ENCODE measurements at regions not wholly inside any gene's neighbourhood (a gene's known extent, or its start where the extent isn't known, plus 50 kb on each side); places are given as distances from the start of the nearest gene placed in this dataset.
"Not testable (repeated sequence)": the region's sequence is repeated elsewhere in the genome, so short reads cannot be mapped to it uniquely, and the experiment has no call there.

GRCh38 chr20:53652859-53653517 is 59.3 kb upstream of the ZNF217 start:
- ATAC-seq (no peak), DNase-seq (ENCODE audit: low spot score) (peak; percentile 15)
- intact Hi-C loops (cut with DNase I), result no loop called here

- peak; percentile 48 for ATAC-seq
- intact Hi-C loops (cut with DNase I), result no loop called here
- no peak for DNase-seq (ENCODE audit: low spot score)
Measured at GRCh38 chr20:53652090-53652858, 58.6 kb upstream of the ZNF217 start.

GRCh38 chr20:53649493-53649892 is 55.9 kb upstream of the ZNF217 start:
- DNase-seq (ENCODE audit: low spot score), result peak; percentile 12
- ATAC-seq; intact Hi-C loops (cut with DNase I): not testable (repeated sequence)

GRCh38 chr20:53647286-53647821 is 53.7 kb upstream of the ZNF217 start:
- DNase-seq (ENCODE audit: low spot score), result peak; percentile 6
- ATAC-seq, result no peak
- intact Hi-C loops (cut with DNase I), result no loop called here

- intact Hi-C loops (cut with DNase I), result no loop called here
- DNase-seq (ENCODE audit: low spot score) (no peak), ATAC-seq (no peak)
Measured at GRCh38 chr20:53646550-53646949, 52.9 kb upstream of the ZNF217 start.

GRCh38 chr20:53645582-53645897 is 51.9 kb upstream of the ZNF217 start:
- DNase-seq (ENCODE audit: low spot score) (no peak), ATAC-seq (no peak)
- intact Hi-C loops (cut with DNase I), result no loop called here

GRCh38 chr20:53644108-53644507 is 50.5 kb upstream of the ZNF217 start:
- intact Hi-C loops (cut with DNase I), result not testable (repeated sequence)

More at GRCh38 chr20:53644108-53644507, 50.5 kb upstream of the ZNF217 start:
- not testable (repeated sequence) for ATAC-seq; DNase-seq (ENCODE audit: low spot score)

All from sciatic nerve (tissue), 2 donors.